ENCODE measurements at regions not wholly inside any gene's neighbourhood (a gene's known extent, or its start where the extent isn't known, plus 50 kb on each side); places are given as distances from the start of the nearest gene placed in this dataset.
"Not testable (repeated sequence)": the region's sequence is repeated elsewhere in the genome, so short reads cannot be mapped to it uniquely, and the experiment has no call there.

DNA sequence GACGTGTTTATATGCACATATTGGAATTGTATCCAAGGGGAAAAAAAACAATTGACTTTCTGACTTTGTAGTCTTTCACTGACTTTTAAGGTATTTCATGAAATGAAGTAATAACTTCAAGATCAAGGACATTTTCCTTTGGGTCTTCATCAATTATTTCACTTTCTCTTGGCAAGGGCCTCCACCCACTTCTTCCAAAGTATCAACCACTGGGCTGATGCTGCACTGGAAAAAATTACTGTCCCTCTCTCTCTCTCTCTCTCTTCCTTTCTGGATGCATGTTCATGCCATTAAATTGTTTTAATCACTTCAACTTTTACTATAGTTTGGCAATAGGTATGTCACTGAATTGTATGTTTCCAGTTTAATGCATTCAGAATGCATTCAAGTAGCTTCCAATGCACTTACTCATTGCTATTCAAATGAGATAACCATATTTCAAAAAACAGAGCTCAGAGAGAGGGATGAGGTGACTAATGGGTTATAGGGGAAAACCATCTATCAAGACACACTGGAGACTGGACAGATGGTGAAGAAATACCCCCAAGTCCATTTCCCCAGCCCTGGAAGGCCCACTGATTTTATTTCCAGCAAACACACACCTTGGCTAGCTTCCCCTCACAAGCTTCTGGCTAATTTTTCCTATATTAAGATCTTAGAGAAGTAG, 585.3 kb downstream of the EBF1 start:
- H3K36me3 Mint-ChIP-seq (ENCODE audit: low read depth): no peaks in the 10 kb centered on the region
- no peaks in the 10 kb centered on the region for H3K27me3 Mint-ChIP-seq
- H3K4me1 Mint-ChIP-seq: peaks cover 5% of the 10 kb centered on the region
- ATAC-seq (no peak), DNase-seq (no peak)
- H3K27ac Mint-ChIP-seq: no peak overlapping the region
- H3K4me3 Mint-ChIP-seq: no peak overlapping the region
- H3K9me3 ChIP-seq (ENCODE audit: control insufficient read depth, low read length, poor library complexity, severe bottlenecking): no peaks in the 10 kb centered on the region

DNA sequence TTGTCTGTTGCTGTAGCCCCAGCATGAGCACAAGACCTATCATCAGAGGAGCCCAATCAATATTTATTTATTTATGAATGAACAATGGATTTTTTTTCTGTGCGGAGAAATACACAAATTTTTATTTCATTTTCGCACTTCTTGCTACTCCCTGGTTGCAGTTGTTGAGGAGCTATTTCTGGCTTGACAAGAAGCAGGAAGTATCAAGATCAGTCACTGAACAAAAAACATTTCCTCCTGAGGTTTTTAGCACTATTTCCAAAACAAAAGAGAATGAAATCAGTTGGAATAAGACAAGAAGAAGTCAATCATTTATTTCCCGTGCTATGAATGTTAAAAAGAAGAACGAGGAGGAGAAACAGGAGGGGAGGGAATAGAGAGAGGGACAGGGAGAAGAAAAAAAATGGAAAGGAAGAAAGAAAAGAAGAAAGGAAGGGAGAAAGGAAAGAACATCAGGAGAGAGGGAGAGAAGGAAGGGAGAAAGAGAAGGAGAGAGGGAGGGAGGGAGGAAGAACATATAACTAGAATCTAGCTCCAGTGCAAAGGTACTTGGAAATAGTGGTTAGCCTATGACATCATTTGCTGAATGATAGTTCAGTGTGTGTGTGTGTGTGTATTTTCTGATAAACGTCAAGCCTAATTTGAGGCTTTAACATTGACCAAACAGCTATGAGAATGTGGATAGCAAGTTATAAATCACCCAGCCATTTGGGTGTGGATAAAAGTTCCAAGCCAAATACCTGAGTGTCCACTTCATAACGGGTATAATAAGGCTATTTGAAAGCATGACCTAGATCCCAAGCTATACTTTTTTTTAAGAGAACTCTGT, 586.0 kb downstream of the EBF1 start:
- ATAC-seq (no peak), DNase-seq (no peak)
- Mint-ChIP-seq H3K36me3 (ENCODE audit: low read depth) (no peaks in the 10 kb centered on the region), H3K27ac (no peak overlapping the region), H3K27me3 (no peaks in the 10 kb centered on the region), H3K4me1 (peaks cover 5% of the 10 kb centered on the region), H3K4me3 (no peak overlapping the region)
- no peaks in the 10 kb centered on the region for H3K9me3 ChIP-seq (ENCODE audit: control insufficient read depth, low read length, poor library complexity, severe bottlenecking)

DNA sequence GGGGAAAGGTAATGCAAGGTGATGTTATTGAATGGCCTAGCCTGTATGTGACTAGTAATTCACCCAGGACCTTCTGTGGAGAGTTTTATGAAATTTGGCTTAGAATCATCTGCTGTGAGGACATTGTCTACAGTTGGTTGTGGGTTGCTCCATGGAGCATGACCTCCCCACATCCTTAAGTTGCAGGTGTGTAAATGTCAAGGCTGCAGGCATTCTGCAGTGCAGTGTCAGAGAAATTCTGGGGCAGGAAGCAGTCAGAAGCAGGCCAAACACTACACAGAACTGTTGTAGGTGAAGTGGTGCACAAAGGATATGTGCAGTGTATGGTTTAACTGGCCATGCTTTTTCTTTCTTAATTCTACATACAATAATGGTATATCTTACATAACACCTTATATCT, 588.3 kb downstream of the EBF1 start:
- no peaks in the 10 kb centered on the region for H3K36me3 Mint-ChIP-seq (ENCODE audit: low read depth)
- ATAC-seq (peak; percentile 35), DNase-seq (no peak)
- no peaks in the 10 kb centered on the region for H3K27me3 Mint-ChIP-seq
- H3K4me3 Mint-ChIP-seq: no peak overlapping the region
- no peak overlapping the region for H3K27ac Mint-ChIP-seq
- peaks cover 5% of the 10 kb centered on the region for H3K4me1 Mint-ChIP-seq
- H3K9me3 ChIP-seq (ENCODE audit: control insufficient read depth, low read length, poor library complexity, severe bottlenecking): no peaks in the 10 kb centered on the region

DNA sequence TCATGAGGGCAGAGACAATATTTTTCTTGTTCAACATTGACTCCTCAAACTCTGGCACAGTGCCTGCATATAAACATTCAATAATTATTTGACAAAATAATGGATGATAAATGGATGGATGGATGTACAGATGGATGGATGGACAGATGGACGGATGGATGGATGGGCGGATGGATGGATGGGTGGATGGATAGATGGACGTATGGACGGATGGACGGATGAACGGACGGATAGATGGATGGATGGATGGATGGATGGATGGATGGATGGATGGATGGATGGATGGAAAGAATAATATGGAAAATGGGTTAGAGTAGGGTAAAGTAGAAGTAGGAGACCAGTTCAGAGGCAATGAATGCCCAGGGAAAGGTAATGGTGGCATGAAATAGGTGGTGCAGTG, 589.2 kb downstream of the EBF1 start:
- ATAC-seq (no peak), DNase-seq (no peak)
- peaks cover 5% of the 10 kb centered on the region for H3K4me1 Mint-ChIP-seq
- H3K9me3 ChIP-seq (ENCODE audit: control insufficient read depth, low read length, poor library complexity, severe bottlenecking): no peaks in the 10 kb centered on the region
- H3K36me3 Mint-ChIP-seq (ENCODE audit: low read depth): no peaks in the 10 kb centered on the region
- no peak overlapping the region for H3K4me3 Mint-ChIP-seq
- H3K27me3 Mint-ChIP-seq: no peaks in the 10 kb centered on the region
- no peak overlapping the region for H3K27ac Mint-ChIP-seq

DNA sequence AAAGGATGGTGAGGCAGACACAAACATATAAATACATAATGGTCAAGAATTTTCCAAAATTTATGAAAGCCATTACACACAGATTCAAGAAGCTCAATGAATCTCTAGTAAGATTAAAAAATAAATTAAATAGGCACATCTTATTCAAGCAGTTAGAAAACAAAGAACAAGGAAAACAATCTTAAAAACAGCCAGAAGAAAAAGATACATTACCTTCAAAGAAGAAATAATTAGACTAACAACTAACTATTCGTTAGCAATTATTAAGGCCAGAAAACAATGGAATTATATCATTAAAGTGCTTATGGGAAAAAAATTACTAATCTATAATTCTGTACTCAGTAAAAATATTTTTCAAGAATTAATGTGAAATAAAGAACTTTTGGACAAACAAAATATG, 593.1 kb downstream of the EBF1 start:
- ATAC-seq (no peak), DNase-seq (no peak)
- no peaks in the 10 kb centered on the region for H3K36me3 Mint-ChIP-seq (ENCODE audit: low read depth)
- no peaks in the 10 kb centered on the region for H3K4me1 Mint-ChIP-seq
- no peaks in the 10 kb centered on the region for H3K9me3 ChIP-seq (ENCODE audit: control insufficient read depth, low read length, poor library complexity, severe bottlenecking)
- no peak overlapping the region for H3K4me3 Mint-ChIP-seq
- H3K27me3 Mint-ChIP-seq: no peaks in the 10 kb centered on the region
- H3K27ac Mint-ChIP-seq: no peak overlapping the region

DNA sequence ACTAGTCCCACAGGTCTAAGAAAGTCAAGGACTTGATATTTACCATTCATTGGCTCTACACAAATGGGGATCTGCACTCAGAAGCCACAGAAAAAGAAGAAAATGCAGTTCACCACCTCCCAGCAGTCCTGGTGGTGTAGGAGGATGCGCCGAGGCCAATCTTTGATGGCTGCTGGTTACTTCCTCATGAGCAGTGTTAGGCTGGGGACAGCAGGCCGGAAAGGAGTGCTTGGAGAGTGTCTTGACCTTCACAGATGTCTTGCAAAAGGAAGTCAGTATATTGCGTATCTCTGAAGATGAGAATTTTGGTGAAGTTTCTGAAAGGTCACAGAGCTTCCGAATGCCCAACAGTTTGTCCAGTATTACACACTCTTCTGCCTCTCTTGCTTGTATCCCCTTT, 597.0 kb downstream of the EBF1 start:
- no peaks in the 10 kb centered on the region for H3K9me3 ChIP-seq (ENCODE audit: control insufficient read depth, low read length, poor library complexity, severe bottlenecking)
- Mint-ChIP-seq H3K4me3 (no peak overlapping the region), H3K27me3 (peaks cover 20% of the 10 kb centered on the region), H3K36me3 (ENCODE audit: low read depth) (no peaks in the 10 kb centered on the region), H3K27ac (no peak overlapping the region), H3K4me1 (no peaks in the 10 kb centered on the region)
- no peak for ATAC-seq
- no peak for DNase-seq

DNA sequence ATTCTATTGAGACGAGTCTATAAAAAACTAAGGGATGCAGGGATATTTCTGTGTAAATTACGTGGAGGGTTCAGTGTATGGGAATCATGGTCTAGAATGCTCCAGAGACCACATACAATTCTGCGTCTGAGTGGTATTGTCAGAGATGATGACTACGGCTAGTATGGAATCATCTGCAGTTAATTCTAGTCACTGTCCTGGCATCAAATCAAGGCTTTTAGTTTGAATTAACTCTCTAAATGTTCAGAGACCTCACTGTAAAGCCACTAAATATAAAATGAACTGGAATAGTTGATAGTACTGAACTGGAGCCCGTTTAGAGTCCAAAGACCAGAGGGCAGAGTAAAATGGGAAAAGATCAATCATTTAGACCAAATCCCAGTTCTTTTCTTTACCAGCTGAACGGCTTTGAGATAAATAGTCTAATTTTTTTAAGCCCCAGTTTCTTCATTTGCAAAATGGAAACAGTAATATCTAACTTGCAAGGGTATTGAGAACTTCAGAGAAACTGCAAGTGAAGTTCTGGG, 599.8 kb downstream of the EBF1 start:
- Mint-ChIP-seq H3K4me3 (no peak overlapping the region), H3K27me3 (peaks cover 22% of the 10 kb centered on the region), H3K4me1 (no peaks in the 10 kb centered on the region), H3K27ac (no peak overlapping the region), H3K36me3 (ENCODE audit: low read depth) (no peaks in the 10 kb centered on the region)
- no peak for ATAC-seq
- DNase-seq: no peak
- H3K9me3 ChIP-seq (ENCODE audit: control insufficient read depth, low read length, poor library complexity, severe bottlenecking): no peaks in the 10 kb centered on the region

DNA sequence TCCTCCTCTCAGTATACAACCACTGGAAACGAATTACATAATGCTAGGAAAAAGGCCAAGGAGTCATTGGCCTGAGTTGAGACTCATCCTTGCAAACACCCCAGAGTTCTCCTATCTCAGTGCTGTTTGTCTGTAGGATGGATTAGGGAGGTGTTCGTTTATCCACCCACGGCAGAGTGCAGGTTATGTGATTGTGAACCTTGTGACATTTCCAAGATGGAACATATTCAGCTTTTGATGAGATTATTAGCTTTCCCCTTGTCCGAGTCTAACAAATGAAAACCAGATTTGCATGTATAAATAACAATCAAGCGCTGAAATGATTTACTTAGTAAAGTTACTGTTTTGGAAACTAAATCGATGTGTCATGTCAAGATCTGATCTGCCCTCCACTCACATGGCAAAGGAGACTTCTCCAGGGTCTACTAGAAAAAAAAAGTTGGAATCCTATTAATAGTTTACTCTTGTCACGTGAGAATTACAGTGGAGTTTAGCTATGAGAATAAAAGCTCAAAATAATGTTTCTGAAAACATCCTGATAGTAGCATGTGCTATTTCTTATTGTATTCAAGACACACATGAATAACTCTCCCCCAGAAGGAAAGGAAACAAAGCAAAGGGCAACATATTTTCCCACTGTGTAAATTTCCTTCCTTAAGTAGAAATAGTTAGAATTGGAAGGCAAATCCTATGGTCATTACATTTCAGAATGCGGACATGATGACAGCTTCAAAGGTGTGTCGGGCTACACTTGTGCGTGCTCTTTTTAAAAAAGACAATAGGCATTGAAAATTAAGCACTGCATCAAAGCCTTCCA, 600.4 kb downstream of the EBF1 start:
- Mint-ChIP-seq H3K27ac (no peak overlapping the region), H3K4me1 (no peaks in the 10 kb centered on the region), H3K27me3 (peaks cover 22% of the 10 kb centered on the region), H3K36me3 (ENCODE audit: low read depth) (no peaks in the 10 kb centered on the region), H3K4me3 (no peak overlapping the region)
- ATAC-seq: no peak
- no peak for DNase-seq
- no peaks in the 10 kb centered on the region for H3K9me3 ChIP-seq (ENCODE audit: control insufficient read depth, low read length, poor library complexity, severe bottlenecking)

DNA sequence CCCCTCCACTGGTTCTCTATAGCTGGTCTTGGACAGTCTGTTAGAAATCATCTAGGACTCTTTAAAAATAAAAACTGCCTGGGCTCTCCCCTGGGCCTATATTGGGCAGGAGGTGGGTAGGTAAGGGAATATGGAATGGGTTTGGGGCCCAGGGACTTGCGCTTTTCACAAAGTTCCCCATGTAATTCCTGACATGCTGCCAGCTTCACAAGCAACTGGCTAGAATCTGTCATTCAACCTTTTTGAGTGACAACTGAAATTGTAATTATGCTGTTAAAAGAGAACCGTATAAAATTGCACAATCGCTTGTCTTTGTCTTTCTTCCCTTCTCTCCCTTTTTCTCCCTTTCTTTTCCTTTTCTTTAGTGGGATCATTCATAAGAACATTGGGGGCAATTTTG, 603.1 kb downstream of the EBF1 start:
- DNase-seq (no peak), ATAC-seq (no peak)
- H3K27me3 Mint-ChIP-seq: peaks cover 22% of the 10 kb centered on the region
- H3K4me3 Mint-ChIP-seq: no peak overlapping the region
- no peak overlapping the region for H3K27ac Mint-ChIP-seq
- no peaks in the 10 kb centered on the region for H3K36me3 Mint-ChIP-seq (ENCODE audit: low read depth)
- no peaks in the 10 kb centered on the region for H3K9me3 ChIP-seq (ENCODE audit: control insufficient read depth, low read length, poor library complexity, severe bottlenecking)
- no peaks in the 10 kb centered on the region for H3K4me1 Mint-ChIP-seq

DNA sequence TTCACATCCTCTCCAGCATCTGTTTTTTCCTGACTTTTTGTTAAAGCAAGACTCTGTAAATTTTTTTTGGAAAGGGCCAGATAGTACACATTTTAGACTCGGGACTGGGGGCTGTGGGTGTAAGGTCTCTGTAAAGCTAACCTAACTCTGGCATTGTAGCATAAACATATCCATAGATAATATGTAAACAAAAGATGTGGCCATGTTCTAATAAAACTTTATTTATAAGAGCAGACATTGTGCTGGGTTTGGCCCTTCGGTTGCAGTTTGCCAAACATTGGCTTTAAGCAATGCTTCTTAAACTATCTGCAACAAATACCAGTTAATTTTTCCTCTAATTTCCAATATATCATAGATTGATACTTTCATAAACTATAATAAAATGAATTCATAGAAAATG, 605.2 kb downstream of the EBF1 start:
- Mint-ChIP-seq H3K4me1 (no peaks in the 10 kb centered on the region), H3K27ac (no peak overlapping the region), H3K4me3 (no peak overlapping the region), H3K27me3 (peaks cover 12% of the 10 kb centered on the region), H3K36me3 (ENCODE audit: low read depth) (no peaks in the 10 kb centered on the region)
- no peaks in the 10 kb centered on the region for H3K9me3 ChIP-seq (ENCODE audit: control insufficient read depth, low read length, poor library complexity, severe bottlenecking)
- DNase-seq (no peak), ATAC-seq (no peak)

DNA sequence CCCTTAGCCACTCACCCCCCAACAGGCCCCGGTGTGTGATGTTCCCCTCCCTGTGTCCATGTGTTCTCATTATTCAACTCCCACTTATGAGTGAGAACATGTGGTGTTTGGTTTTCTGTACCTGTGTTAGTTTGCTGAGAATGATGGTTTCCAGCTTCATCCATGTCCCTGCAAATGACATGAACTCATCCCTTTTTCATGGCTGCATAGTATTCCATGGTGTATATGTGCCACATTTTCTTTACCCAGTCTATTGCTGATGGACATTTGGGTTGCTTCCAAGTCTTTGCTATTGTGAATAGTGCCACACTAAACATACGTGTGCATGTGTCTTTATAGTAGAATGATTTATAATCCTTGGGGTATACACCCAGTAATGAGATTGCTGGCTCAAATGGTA, 605.7 kb downstream of the EBF1 start:
- not testable (repeated sequence) for H3K36me3 Mint-ChIP-seq (ENCODE audit: low read depth); H3K4me3 Mint-ChIP-seq; ATAC-seq; DNase-seq; H3K27ac Mint-ChIP-seq; H3K27me3 Mint-ChIP-seq; H3K9me3 ChIP-seq (ENCODE audit: control insufficient read depth, low read length, poor library complexity, severe bottlenecking); H3K4me1 Mint-ChIP-seq

DNA sequence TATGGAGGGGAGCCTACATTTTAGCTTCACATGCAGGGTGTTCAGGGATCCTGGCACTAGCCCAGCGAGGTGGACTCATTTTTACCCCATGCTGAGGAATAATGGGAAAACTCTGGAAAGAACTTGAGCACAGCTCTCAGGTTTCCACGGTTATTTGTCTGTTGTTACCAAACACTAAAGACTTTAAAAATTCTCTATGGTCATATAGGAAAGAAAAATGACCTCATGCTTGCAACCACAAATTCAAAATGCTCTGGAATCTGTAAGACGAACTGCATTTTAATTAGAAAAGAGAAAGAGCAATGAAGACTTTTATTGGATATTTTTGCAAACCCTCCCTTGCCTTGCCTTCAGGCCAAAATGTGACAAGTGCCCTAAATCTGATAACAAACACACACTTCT, 606.9 kb downstream of the EBF1 start:
- DNase-seq (no peak), ATAC-seq (no peak)
- Mint-ChIP-seq H3K27ac (no peak overlapping the region), H3K36me3 (ENCODE audit: low read depth) (no peaks in the 10 kb centered on the region), H3K4me3 (no peak overlapping the region), H3K4me1 (no peaks in the 10 kb centered on the region), H3K27me3 (peaks cover 3% of the 10 kb centered on the region)
- H3K9me3 ChIP-seq (ENCODE audit: control insufficient read depth, low read length, poor library complexity, severe bottlenecking): no peaks in the 10 kb centered on the region

DNA sequence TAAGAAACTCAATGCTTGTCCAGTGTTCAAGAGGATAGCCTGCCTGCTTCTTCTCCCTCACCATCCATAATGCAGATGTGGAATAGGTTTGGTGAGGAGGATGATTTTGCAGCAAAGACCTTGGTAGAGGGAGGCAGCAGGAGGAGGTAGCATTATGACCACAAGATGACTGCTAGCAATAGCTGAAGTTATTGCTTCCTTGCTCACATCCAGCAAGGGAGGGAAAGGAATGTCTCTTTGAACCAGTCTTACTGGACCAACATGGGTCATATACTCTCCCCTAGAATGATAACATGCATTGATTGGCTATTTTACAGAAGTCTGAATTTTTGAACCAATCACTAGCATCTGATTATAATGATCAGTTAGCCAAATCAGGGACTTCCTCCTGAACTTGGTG, 607.6 kb downstream of the EBF1 start:
- ATAC-seq: no peak
- DNase-seq: no peak
- H3K4me1 Mint-ChIP-seq: no peaks in the 10 kb centered on the region
- no peaks in the 10 kb centered on the region for H3K36me3 Mint-ChIP-seq (ENCODE audit: low read depth)
- no peaks in the 10 kb centered on the region for H3K9me3 ChIP-seq (ENCODE audit: control insufficient read depth, low read length, poor library complexity, severe bottlenecking)
- H3K4me3 Mint-ChIP-seq: no peak overlapping the region
- no peak overlapping the region for H3K27ac Mint-ChIP-seq
- no peaks in the 10 kb centered on the region for H3K27me3 Mint-ChIP-seq
